DND-41 (cell line): ENCODE measurements at regions not wholly inside any gene's neighbourhood (a gene's known extent, or its start where the extent isn't known, plus 50 kb on each side); places are given as distances from the start of the nearest gene placed in this dataset.
A peak's percentile ranks its signal among the peaks of the same experiment; 100 is the strongest.

ENCODE experiments used
- ATAC-seq: fragments of 200-7000 bp; cut with Tn5 transposase; 3 replicates; pipeline ENCODE4 v1.9.1; 2021; ENCODE audit warnings: low read depth; ENCODE audit not compliant: insufficient read depth
- DNase-seq: peaks from one replicate; pipeline ENCODE4 v3.0.0-alpha.2; 2020
- H2AFZ ChIP-seq: 2 replicates; pipeline ENCODE4 v1.6.0; 2012; ENCODE audit warnings: low read depth, low read length
- H3K27ac ChIP-seq: 2 replicates; pipeline ENCODE4 v1.5.1; 2012; ENCODE audit warnings: low read length, inconsistent platforms
- H3K27me3 ChIP-seq: fragments of 200-600 bp; sonication (generic); 2 replicates; pipeline ENCODE4 v1.6.0; 2012; ENCODE audit warnings: low read length, mild to moderate bottlenecking, inconsistent platforms; ENCODE audit not compliant: insufficient read depth, poor library complexity
- H3K36me3 ChIP-seq: 2 replicates; pipeline ENCODE4 v1.5.1; 2012; ENCODE audit warnings: low read length, inconsistent platforms; ENCODE audit not compliant: insufficient read depth
- H3K4me1 ChIP-seq: 2 replicates; pipeline ENCODE4 v1.5.1; 2012; ENCODE audit warnings: mild to moderate bottlenecking, low read length; ENCODE audit not compliant: insufficient read depth
- H3K4me2 ChIP-seq: 2 replicates; pipeline ENCODE4 v1.6.0; 2012; ENCODE audit warnings: mild to moderate bottlenecking, moderate library complexity, low read length, inconsistent platforms; ENCODE audit not compliant: insufficient read depth
- H3K4me3 ChIP-seq, 2 experiments: fragments of 200-600 bp in 1 of 2; shearing (Covaris generic) in 1 of 2; 2 replicates each; pipeline ENCODE4 v1.5.1; 2012 to 2016; ENCODE audit warnings: inconsistent platforms in 2 of 2, low read length in 2 of 2, mild to moderate bottlenecking in 2 of 2, low read depth in 1 of 2, moderate library complexity in 1 of 2
- H3K79me2 ChIP-seq: 2 replicates; pipeline ENCODE4 v1.6.0; 2012; ENCODE audit warnings: low read length, inconsistent platforms; ENCODE audit not compliant: insufficient read depth
- H3K9ac ChIP-seq: 2 replicates; pipeline ENCODE4 v1.6.0; 2012; ENCODE audit warnings: low read depth, mild to moderate bottlenecking, inconsistent platforms, low read length, moderate library complexity
- H3K9me3 ChIP-seq: 2 replicates; pipeline ENCODE4 v1.5.1; 2012; ENCODE audit warnings: low read length, moderate library complexity, mild to moderate bottlenecking, inconsistent platforms; ENCODE audit not compliant: insufficient read depth, severe bottlenecking
- H4K20me1 ChIP-seq: 2 replicates; pipeline ENCODE4 v1.6.0; 2012; ENCODE audit warnings: low read length; ENCODE audit not compliant: insufficient read depth
- CTCF ChIP-seq: IDR thresholded peaks from 2 replicates; pipeline ENCODE4 v1.5.1; 2012; ENCODE audit warnings: borderline replicate concordance, low read length, moderate library complexity, mild to moderate bottlenecking; ENCODE audit not compliant: poor library complexity, severe bottlenecking; ENCODE audit errors: extremely low read depth
- EZH2 ChIP-seq: IDR thresholded peaks from 3 replicates; pipeline ENCODE4 v1.6.1; 2012; ENCODE audit warnings: borderline replicate concordance, low read depth, mild to moderate bottlenecking, moderate library complexity, low read length, inconsistent platforms; ENCODE audit not compliant: severe bottlenecking

GRCh38 chr15:58312031-58312430, 119.8 kb upstream of the LIPC start:
- DNase-seq = no peak
- Histone ChIP-seq H3K4me3 (no peak overlapping the region), H3K4me2 (no peak overlapping the region), H3K9ac (no peak overlapping the region), H3K27me3 (no peaks in the 10 kb centered on the region), H3K27ac (no peak overlapping the region), H2AFZ (no peak overlapping the region), H3K36me3 (no peaks in the 10 kb centered on the region), H3K4me1 (peaks cover 12% of the 10 kb centered on the region), H4K20me1 (no peaks in the 10 kb centered on the region), H3K79me2 (no peaks in the 10 kb centered on the region), H3K9me3 (no peaks in the 10 kb centered on the region)
- no peak for TF ChIP-seq CTCF
- ATAC-seq = no peak

GRCh38 chr15:58313304-58313703, 118.5 kb upstream of the LIPC start:
- DNase-seq = no peak

GRCh38 chr15:58313810-58314592, 117.8 kb upstream of the LIPC start:
- Histone ChIP-seq H3K4me2 (no peak overlapping the region), H3K27me3 (no peaks in the 10 kb centered on the region), H3K4me3 (no peak overlapping the region), H3K9me3 (no peaks in the 10 kb centered on the region), H2AFZ (no peak overlapping the region), H4K20me1 (no peaks in the 10 kb centered on the region), H3K27ac (no peak overlapping the region), H3K79me2 (no peaks in the 10 kb centered on the region), H3K4me1 (peaks cover 7% of the 10 kb centered on the region; the same call in 1 of the 2 replicates), H3K9ac (no peak overlapping the region), H3K36me3 (no peaks in the 10 kb centered on the region)
- no peak for DNase-seq
- ATAC-seq = no peak
- TF ChIP-seq EZH2 (no peak), CTCF (no peak)

More at GRCh38 chr15:58313304-58313703, 118.5 kb upstream of the LIPC start:
- no peaks in the 10 kb centered on the region for H3K36me3 ChIP-seq
- no peak overlapping the region for H3K9ac ChIP-seq
- no peak overlapping the region for H2AFZ ChIP-seq
- no peak for TF ChIP-seq EZH2
- H3K27ac ChIP-seq = no peak overlapping the region
- no peaks in the 10 kb centered on the region for H4K20me1 ChIP-seq
- H3K4me3 ChIP-seq = no peak overlapping the region
- ATAC-seq = no peak
- peaks cover 7% of the 10 kb centered on the region; the same call in 1 of the 2 replicates for H3K4me1 ChIP-seq
- H3K27me3 ChIP-seq = no peaks in the 10 kb centered on the region
- no peak overlapping the region for H3K4me2 ChIP-seq
- H3K9me3 ChIP-seq = no peaks in the 10 kb centered on the region
- H3K79me2 ChIP-seq = no peaks in the 10 kb centered on the region

- Histone ChIP-seq H3K79me2 (no peaks in the 10 kb centered on the region), H2AFZ (0 out of 2 replicates have a peak overlapping the region, but pooled peaks have one; percentile 13), H3K4me2 (no peak overlapping the region), H3K27ac (no peak overlapping the region), H3K27me3 (no peaks in the 10 kb centered on the region), H3K9ac (no peak overlapping the region), H3K4me3 (no peak overlapping the region), H4K20me1 (no peaks in the 10 kb centered on the region), H3K4me1 (peaks cover 7% of the 10 kb centered on the region; the same call in 1 of the 2 replicates), H3K9me3 (no peaks in the 10 kb centered on the region), H3K36me3 (no peaks in the 10 kb centered on the region)
- TF ChIP-seq CTCF (no peak), EZH2 (no peak)
- no peak for DNase-seq
- ATAC-seq = peak; percentile 39; the same call in 1 of the 3 replicates
Observed at GRCh38 chr15:58314593-58315216, 117.1 kb upstream of the LIPC start.
